ENCODE measurements at regions not wholly inside any gene's neighbourhood (a gene's known extent, or its start where the extent isn't known, plus 50 kb on each side); places are given as distances from the start of the nearest gene placed in this dataset.

GRCh38 chr4:13268703-13269102, 215.4 kb downstream of the RAB28 start:
- Mint-ChIP-seq H3K9me3 (ENCODE audit: low read depth) (peaks cover 12% of the 10 kb centered on the region), H3K27ac (ENCODE audit: unreplicated experiment) (no peak overlapping the region), H3K36me3 (ENCODE audit: low read depth) (peaks cover 9% of the 10 kb centered on the region), H3K4me3 (ENCODE audit: unreplicated experiment) (no peak overlapping the region), H3K27me3 (ENCODE audit: low read depth) (no peaks in the 10 kb centered on the region), H3K4me1 (ENCODE audit: low read depth) (peaks cover 16% of the 10 kb centered on the region)
- DNase-seq (ENCODE audit: low spot score): no peak
- TF ChIP-seq CTCF (IDR thresholded peaks at IDR 0.05): no peak

GRCh38 chr4:13268165-13268564, 216.0 kb downstream of the RAB28 start:
- Mint-ChIP-seq H3K4me1 (ENCODE audit: low read depth) (peaks cover 16% of the 10 kb centered on the region), H3K27ac (ENCODE audit: unreplicated experiment) (no peak overlapping the region), H3K9me3 (ENCODE audit: low read depth) (peaks cover 10% of the 10 kb centered on the region), H3K36me3 (ENCODE audit: low read depth) (peaks cover 8% of the 10 kb centered on the region), H3K27me3 (ENCODE audit: low read depth) (no peaks in the 10 kb centered on the region), H3K4me3 (ENCODE audit: unreplicated experiment) (no peak overlapping the region)
- DNase-seq (ENCODE audit: low spot score): no peak
- TF ChIP-seq CTCF (IDR thresholded peaks at IDR 0.05): no peak

- TF ChIP-seq CTCF (IDR thresholded peaks at IDR 0.05): no peak
- Mint-ChIP-seq H3K9me3 (ENCODE audit: low read depth) (peaks cover 10% of the 10 kb centered on the region), H3K27me3 (ENCODE audit: low read depth) (no peaks in the 10 kb centered on the region), H3K36me3 (ENCODE audit: low read depth) (peaks cover 6% of the 10 kb centered on the region), H3K4me1 (ENCODE audit: low read depth) (peaks cover 16% of the 10 kb centered on the region), H3K4me3 (ENCODE audit: unreplicated experiment) (no peak overlapping the region), H3K27ac (ENCODE audit: unreplicated experiment) (no peak overlapping the region)
- no peak for DNase-seq (ENCODE audit: low spot score)
These were observed 217.0 kb downstream of the RAB28 start for GRCh38 chr4:13267091-13267490.

- Mint-ChIP-seq H3K9me3 (ENCODE audit: low read depth) (peaks cover 10% of the 10 kb centered on the region), H3K27ac (ENCODE audit: unreplicated experiment) (no peak overlapping the region), H3K27me3 (ENCODE audit: low read depth) (no peaks in the 10 kb centered on the region), H3K4me1 (ENCODE audit: low read depth) (peaks cover 19% of the 10 kb centered on the region), H3K4me3 (ENCODE audit: unreplicated experiment) (no peak overlapping the region), H3K36me3 (ENCODE audit: low read depth) (peaks cover 6% of the 10 kb centered on the region)
- DNase-seq (ENCODE audit: low spot score): no peak
- TF ChIP-seq CTCF (IDR thresholded peaks at IDR 0.05): no peak
These were observed 217.5 kb downstream of the RAB28 start for GRCh38 chr4:13266687-13267086.

GRCh38 chr4:13263967-13264525, 220.1 kb downstream of the RAB28 start:
- Mint-ChIP-seq H3K36me3 (ENCODE audit: low read depth) (no peaks in the 10 kb centered on the region), H3K27me3 (ENCODE audit: low read depth) (no peaks in the 10 kb centered on the region), H3K4me1 (ENCODE audit: low read depth) (peaks cover 29% of the 10 kb centered on the region), H3K27ac (ENCODE audit: unreplicated experiment) (no peak overlapping the region), H3K4me3 (ENCODE audit: unreplicated experiment) (no peak overlapping the region), H3K9me3 (ENCODE audit: low read depth) (no peaks in the 10 kb centered on the region)
- no peak for TF ChIP-seq CTCF (IDR thresholded peaks at IDR 0.05)
- no peak for DNase-seq (ENCODE audit: low spot score)

Data from chondrocyte (in vitro differentiated cells).